H9 (cell line): ENCODE measurements at regions not wholly inside any gene's neighbourhood (a gene's known extent, or its start where the extent isn't known, plus 50 kb on each side); places are given as distances from the start of the nearest gene placed in this dataset.

Experiments used
- DNase-seq: peaks from one replicate; pipeline ENCODE4 v3.0.0-alpha.2; 2017
- H2AFZ ChIP-seq: one replicate; pipeline ENCODE4 v1.6.1; 2013; ENCODE audit warnings: mild to moderate bottlenecking, low read length, control low read depth, moderate library complexity
- H2AK5ac ChIP-seq: 2 replicates; pipeline ENCODE4 v1.6.1; 2013; ENCODE audit warnings: low read length, control low read depth, mixed read lengths; ENCODE audit not compliant: insufficient read length
- H2BK120ac ChIP-seq: one replicate; pipeline ENCODE4 v1.6.1; 2013; ENCODE audit warnings: low read depth, mild to moderate bottlenecking, low read length, control low read depth, inconsistent platforms; ENCODE audit not compliant: poor library complexity, severe bottlenecking
- H2BK12ac ChIP-seq: 2 replicates; pipeline ENCODE4 v1.6.1; 2013; ENCODE audit warnings: low read length, control low read depth, mixed read lengths, low read depth; ENCODE audit not compliant: insufficient read length
- H2BK15ac ChIP-seq: 2 replicates; pipeline ENCODE4 v1.6.1; 2013; ENCODE audit warnings: low read depth, low read length, control low read depth
- H2BK20ac ChIP-seq: one replicate; pipeline ENCODE4 v1.6.1; 2013; ENCODE audit warnings: low read depth, mild to moderate bottlenecking, low read length, control low read depth, inconsistent platforms; ENCODE audit not compliant: poor library complexity, severe bottlenecking
- H2BK5ac ChIP-seq: 2 replicates; pipeline ENCODE4 v1.6.1; 2013; ENCODE audit warnings: low read length, control low read depth, mixed read lengths; ENCODE audit not compliant: insufficient read length
- H3K14ac ChIP-seq: 2 replicates; pipeline ENCODE4 v1.6.1; 2013; ENCODE audit warnings: low read length, control low read depth; ENCODE audit not compliant: insufficient read depth
- H3K18ac ChIP-seq: 2 replicates; pipeline ENCODE4 v1.6.1; 2013; ENCODE audit warnings: low read depth, mild to moderate bottlenecking, mixed read lengths, low read length, control low read depth; ENCODE audit not compliant: insufficient read length
- H3K23ac ChIP-seq: 2 replicates; pipeline ENCODE4 v1.6.1; 2013; ENCODE audit warnings: low read length, control low read depth, mixed read lengths, low read depth; ENCODE audit not compliant: insufficient read length
- H3K23me2 ChIP-seq: 2 replicates; pipeline ENCODE4 v1.6.1; 2013; ENCODE audit warnings: low read depth, mild to moderate bottlenecking, mixed read lengths, low read length, control low read depth; ENCODE audit not compliant: insufficient read length, poor library complexity, severe bottlenecking
- H3K27ac ChIP-seq: 2 replicates; pipeline ENCODE4 v1.5.1; 2013; ENCODE audit warnings: low read length, control low read depth, mixed read lengths, low read depth; ENCODE audit not compliant: insufficient read length
- H3K27me3 ChIP-seq: 2 replicates; pipeline ENCODE4 v1.6.1; 2013; ENCODE audit warnings: low read length, control low read depth, inconsistent platforms; ENCODE audit not compliant: insufficient read depth
- H3K4ac ChIP-seq: 2 replicates; pipeline ENCODE4 v1.6.1; 2013; ENCODE audit warnings: low read depth, mild to moderate bottlenecking, control low read depth, inconsistent platforms, low read length, moderate library complexity
- H3K4me1 ChIP-seq: 2 replicates; pipeline ENCODE4 v1.6.1; 2013; ENCODE audit warnings: low read length, control low read depth, inconsistent platforms; ENCODE audit not compliant: insufficient read depth
- H3K4me2 ChIP-seq: 2 replicates; pipeline ENCODE4 v1.6.1; 2013; ENCODE audit warnings: low read length, control low read depth, mixed read lengths; ENCODE audit not compliant: insufficient read length, insufficient read depth
- H3K56ac ChIP-seq: 2 replicates; pipeline ENCODE4 v1.6.1; 2013; ENCODE audit warnings: low read depth, mild to moderate bottlenecking, mixed read lengths, low read length, control low read depth; ENCODE audit not compliant: insufficient read length
- H3K79me1 ChIP-seq: 2 replicates; pipeline ENCODE4 v1.6.1; 2013; ENCODE audit warnings: low read depth, mild to moderate bottlenecking, moderate library complexity, low read length, control low read depth, inconsistent platforms; ENCODE audit not compliant: insufficient read depth, poor library complexity, severe bottlenecking
- H3K79me2 ChIP-seq: 2 replicates; pipeline ENCODE4 v1.6.1; 2013; ENCODE audit warnings: low read length, control low read depth, inconsistent platforms; ENCODE audit not compliant: insufficient read depth
- H3K9ac ChIP-seq: 2 replicates; pipeline ENCODE4 v1.6.1; 2013; ENCODE audit warnings: low read length, control low read depth, mixed read lengths; ENCODE audit not compliant: insufficient read length; ENCODE audit errors: extremely low read depth
- H3K9me3 ChIP-seq: one replicate; pipeline ENCODE4 v1.6.1; 2013; ENCODE audit warnings: low read depth, low read length, inconsistent platforms; ENCODE audit not compliant: control insufficient read depth
- H3T11ph ChIP-seq: one replicate; pipeline ENCODE4 v1.6.1; 2013; ENCODE audit warnings: mild to moderate bottlenecking, low read length, control low read depth, inconsistent platforms
- H4K20me1 ChIP-seq: one replicate; pipeline ENCODE4 v1.6.1; 2013; ENCODE audit not compliant: control insufficient read depth, insufficient read length, insufficient read depth
- H4K5ac ChIP-seq: 2 replicates; pipeline ENCODE4 v1.6.1; 2013; ENCODE audit warnings: low read depth, mild to moderate bottlenecking, mixed read lengths, low read length, control low read depth; ENCODE audit not compliant: insufficient read length
- H4K8ac ChIP-seq: replicated peaks from 2 replicates; pipeline ENCODE4 v1.6.1; 2013; ENCODE audit warnings: low read length, control low read depth, mixed read lengths, low read depth; ENCODE audit not compliant: insufficient read length
- H4K91ac ChIP-seq: 2 replicates; pipeline ENCODE4 v1.6.1; 2013; ENCODE audit warnings: low read depth, mild to moderate bottlenecking, moderate library complexity, mixed read lengths, low read length, control low read depth; ENCODE audit not compliant: insufficient read length
- H3K27ac Mint-ChIP-seq, 3 experiments: 2 replicates in 2 of 3; 3 replicates in 1 of 3; pipeline ENCODE4 v1.8.0; 2020 to 2021; ENCODE audit warnings: mixed read lengths in 3 of 3, mild to moderate bottlenecking in 1 of 3, moderate library complexity in 1 of 3
- H3K27me3 Mint-ChIP-seq: 2 replicates; pipeline ENCODE4 v1.8.0; 2021; ENCODE audit warnings: low read depth, mild to moderate bottlenecking, moderate library complexity, mixed read lengths
- H3K36me3 Mint-ChIP-seq, 3 experiments: 2 replicates in 2 of 3; 3 replicates in 1 of 3; pipeline ENCODE4 v1.8.0; 2020 to 2021; ENCODE audit warnings: low read depth in 3 of 3, mixed read lengths in 3 of 3; ENCODE audit not compliant: insufficient read depth in 1 of 3
- H3K4me1 Mint-ChIP-seq, 2 experiments: 2 replicates each; pipeline ENCODE4 v1.8.0; 2020; ENCODE audit warnings: mixed read lengths in 2 of 2
- H3K4me3 Mint-ChIP-seq, 2 experiments: 2 replicates in 1 of 2; 3 replicates in 1 of 2; pipeline ENCODE4 v1.8.0; 2020 to 2021; ENCODE audit warnings: mild to moderate bottlenecking in 2 of 2, mixed read lengths in 2 of 2, moderate library complexity in 1 of 2
- H3K9me3 Mint-ChIP-seq, 2 experiments: 2 replicates in 1 of 2; 3 replicates in 1 of 2; pipeline ENCODE4 v1.8.0; 2020; ENCODE audit warnings: mild to moderate bottlenecking in 2 of 2, mixed read lengths in 2 of 2, moderate library complexity in 1 of 2
- CTCF ChIP-seq: fragments of 200-600 bp; sonication (generic); conservative IDR thresholded peaks from 3 replicates; pipeline ENCODE4 v1.8.0; 2021; ENCODE audit warnings: antibody characterized with exemption, mild to moderate bottlenecking
- WGBS: extraction: QIAGEN DNeasy Blood & Tissue Kit; methylation state at CpG from one replicate; pipeline ENCODE4 v1.1.7; 2013; ENCODE audit warnings: missing lambda C conversion rate, low lambda C conversion rate, mixed read lengths; ENCODE audit not compliant: insufficient read length; ENCODE audit errors: extremely low coverage; 5-methylcytosine and 5-hydroxymethylcytosine counted together

- H3K9ac ChIP-seq = no peak overlapping the region
- no peak overlapping the region for H3K4ac ChIP-seq
- no peak overlapping the region for H3K14ac ChIP-seq
- no peak overlapping the region for H2BK120ac ChIP-seq
- H3K27me3 ChIP-seq = no peaks in the 10 kb centered on the region
- peaks cover 7% of the 10 kb centered on the region for H3K27me3 Mint-ChIP-seq
- H3K4me1 ChIP-seq = no peaks in the 10 kb centered on the region
- H4K8ac ChIP-seq = no peak overlapping the region
- H4K91ac ChIP-seq = no peak overlapping the region
- H2BK20ac ChIP-seq = no peak overlapping the region
- no peaks in the 10 kb centered on the region for H3K4me1 Mint-ChIP-seq
- DNase-seq = no peak
- no peak overlapping the region for H3K27ac Mint-ChIP-seq
- H3K23me2 ChIP-seq = no peaks in the 10 kb centered on the region
- no peaks in the 10 kb centered on the region for H4K20me1 ChIP-seq
- H2BK5ac ChIP-seq = no peak overlapping the region
- no peak overlapping the region for H3K18ac ChIP-seq
- H2BK12ac ChIP-seq = no peak overlapping the region
- no peak overlapping the region for H2AK5ac ChIP-seq
- no CpG with 5 or more reads among the region's 2 CpGs for WGBS
- no peak overlapping the region for H3K4me2 ChIP-seq
- H4K5ac ChIP-seq = no peak overlapping the region
- H3K4me3 Mint-ChIP-seq = no peak overlapping the region
- H3K9me3 ChIP-seq = no peaks in the 10 kb centered on the region
- H3K79me1 ChIP-seq = no peaks in the 10 kb centered on the region
- H3K23ac ChIP-seq = no peak overlapping the region
- H3K36me3 Mint-ChIP-seq = peaks cover 0 to 10% (median 7%) of the 10 kb centered on the region in 3 experiments; a peak in 4 of 7 replicates
- H3K27ac ChIP-seq = no peak overlapping the region
- no peak overlapping the region for H2BK15ac ChIP-seq
- H2AFZ ChIP-seq = no peak overlapping the region
- H3K9me3 Mint-ChIP-seq = peaks cover 5 to 19% of the 10 kb centered on the region in 2 experiments; a peak in 4 of 5 replicates
- TF ChIP-seq CTCF = no peak
- H3K56ac ChIP-seq = no peak overlapping the region
- H3K79me2 ChIP-seq = no peaks in the 10 kb centered on the region
- H3T11ph ChIP-seq = no peak overlapping the region
Observed at GRCh38 chr4:92184566-92184965, 119.2 kb upstream of the GRID2 start.
